ENCODE measurements at regions not wholly inside any gene's neighbourhood (a gene's known extent, or its start where the extent isn't known, plus 50 kb on each side); places are given as distances from the start of the nearest gene placed in this dataset.

GRCh38 chr12:88703790-88704189 is 123.5 kb upstream of the KITLG start:
- TF ChIP-seq HOXB5 (CRISPR knock-in tag; IDR thresholded peaks at IDR 0.05) (no peak), MAX (IDR thresholded peaks at IDR 0.05) (no peak), NPAS2 (CRISPR knock-in tag; IDR thresholded peaks at IDR 0.05; ENCODE audit: borderline replicate concordance) (no peak), CEBPB (IDR thresholded peaks at IDR 0.05) (no peak), KDM1A (IDR thresholded peaks at IDR 0.05; ENCODE audit: low read depth) (no peak)
- Histone ChIP-seq H3K4me1 (no peaks in the 10 kb centered on the region), H3K4me2 (no peak overlapping the region), H3K4me3 (no peak overlapping the region), H3K27ac (no peak overlapping the region), H3K9me3 (peaks cover 7% of the 10 kb centered on the region; the same call in 1 of the 3 replicates)
- ChIA-PET POLR2A (no interaction called here), CTCF (no interaction called here)
- FAIRE-seq, result no peak
- no peak for ATAC-seq
- 83% methylated on average over 3 of the region's 3 CpGs for WGBS (ENCODE audit: missing lambda C conversion rate)
- DNase-seq (ENCODE audit: low read depth in 1 of 2, low spot score in 1 of 2), result no peak

GRCh38 chr12:88698471-88698870 is 118.2 kb upstream of the KITLG start:
- POLR2A ChIA-PET, result no interaction called here
- no peaks in the 10 kb centered on the region for H3K9me3 ChIP-seq
- no peak overlapping the region for H3K27ac ChIP-seq
- CTCF ChIA-PET, result no interaction called here
- H3K4me1 ChIP-seq, result no peaks in the 10 kb centered on the region
- FAIRE-seq, result no peak
- no peak for ATAC-seq
- 50% methylated on average over 3 of the region's 3 CpGs for WGBS (ENCODE audit: missing lambda C conversion rate)
- no peak for TF ChIP-seq HES2 (IDR thresholded peaks at IDR 0.05)
- TF ChIP-seq MAX (IDR thresholded peaks at IDR 0.05), result no peak
- TF ChIP-seq TP53 (CRISPR knock-in tag; IDR thresholded peaks at IDR 0.05), result no peak
- TF ChIP-seq RFX5 (IDR thresholded peaks at IDR 0.05), result no peak
- TF ChIP-seq MYC (IDR thresholded peaks at IDR 0.05; ENCODE audit: borderline replicate concordance, low read length), result no peak
- no peak for TF ChIP-seq CTCF (IDR thresholded peaks at IDR 0.05)
- TF ChIP-seq POLR2AphosphoS2 (conservative IDR thresholded peaks at IDR 0.05; ENCODE audit: low read length), result no peak
- no peak for TF ChIP-seq FOXS1 (CRISPR knock-in tag; IDR thresholded peaks at IDR 0.05)
- no peak for TF ChIP-seq NR3C1 (IDR thresholded peaks at IDR 0.05)
- no peak for TF ChIP-seq MAFK (IDR thresholded peaks at IDR 0.05; ENCODE audit: partially characterized antibody)
- no peak for TF ChIP-seq CEBPB (IDR thresholded peaks at IDR 0.05)
- TF ChIP-seq CBX2 (IDR thresholded peaks at IDR 0.05; ENCODE audit: borderline replicate concordance, low read depth), result no peak
- no peak for TF ChIP-seq ESRRA (IDR thresholded peaks at IDR 0.05; ENCODE audit: borderline replicate concordance, low read length)
- TF ChIP-seq PHF8 (IDR thresholded peaks at IDR 0.05; ENCODE audit: borderline replicate concordance, low read depth), result no peak
- no peak for TF ChIP-seq PBX3 (IDR thresholded peaks at IDR 0.05)
- no peak for TF ChIP-seq BCL3 (IDR thresholded peaks at IDR 0.05)
- TF ChIP-seq RCOR1 (IDR thresholded peaks at IDR 0.05; ENCODE audit: low read depth, low read length), result no peak
- no peak overlapping the region for H3K4me3 ChIP-seq
- H3K4me2 ChIP-seq, result no peak overlapping the region
- DNase-seq (ENCODE audit: low read depth in 1 of 2, low spot score in 1 of 2), result no peak
